Endothelial cell of umbilical vein (primary cell): ENCODE measurements at regions not wholly inside any gene's neighbourhood (a gene's known extent, or its start where the extent isn't known, plus 50 kb on each side); places are given as distances from the start of the nearest gene placed in this dataset.

Experiments
- BruUV-seq: library from RNA; stranded (reverse); fragments of 400-500 nt; replicated peaks from 2 replicates; lab custom pipeline; 2021; lab: Mats Ljungman, UMichigan
- CTCF ChIA-PET: fragments of 300-600, 350-600 bp; sonication (Branson Sonifier 250); formaldehyde crosslinking; loops from one replicate; lab custom pipeline; 2021; ENCODE audit warnings: antibody characterized with exemption, inconsistent platforms; lab: Charles Lee
- POLR2A ChIA-PET: fragments of 300-600, 350-600 bp; sonication (Branson Sonifier 250); formaldehyde crosslinking; loops from one replicate; lab custom pipeline; 2021; ENCODE audit warnings: antibody characterized with exemption, inconsistent platforms; lab: Charles Lee
- DNase-seq: peaks from one replicate; pipeline ENCODE4 v3.0.0-alpha.2; 2011; ENCODE audit warnings: low read depth, low spot score
- FAIRE-seq: peaks from 2 replicates; lab custom pipeline; 2011; peaks lifted over from hg19 to GRCh38; lab: Jason Lieb, UNC
- H2AFZ ChIP-seq: 2 replicates; pipeline ENCODE4 v1.6.0; 2012; ENCODE audit warnings: low read depth, low read length, control low read depth, inconsistent platforms
- H3K27ac ChIP-seq: 2 replicates; pipeline ENCODE4 v1.5.1; 2011; ENCODE audit warnings: low read depth, mild to moderate bottlenecking, control low read depth, low read length, moderate library complexity; ENCODE audit not compliant: insufficient read depth
- H3K27me3 ChIP-seq, 2 experiments: 2 replicates each; pipeline versions ENCODE4 v1.6.0 to v1.6.1; 2011; ENCODE audit warnings: low read length in 2 of 2, mixed read lengths in 1 of 2; ENCODE audit not compliant: control insufficient read depth in 2 of 2, insufficient read depth in 2 of 2
- H3K36me3 ChIP-seq, 2 experiments: 2 replicates in 1 of 2; 3 replicates in 1 of 2; pipeline ENCODE4 v1.5.1; 2011; ENCODE audit warnings: low read length in 2 of 2, mild to moderate bottlenecking in 1 of 2, moderate library complexity in 1 of 2; ENCODE audit not compliant: control insufficient read depth in 2 of 2, insufficient read depth in 2 of 2; ENCODE audit errors: extremely low read depth in 1 of 2
- H3K4me1 ChIP-seq: 3 replicates; pipeline ENCODE4 v1.5.1; 2011; ENCODE audit warnings: mild to moderate bottlenecking, low read length; ENCODE audit not compliant: control insufficient read depth, insufficient read depth; ENCODE audit errors: extremely low read depth
- H3K4me2 ChIP-seq: 2 replicates; pipeline ENCODE4 v1.6.1; 2011; ENCODE audit warnings: low read length, control low read depth, mixed read lengths; ENCODE audit not compliant: insufficient read depth
- H3K4me3 ChIP-seq, 3 experiments: fragments of 200-600 bp in 1 of 3; sonication (generic), shearing (Covaris generic) in 1 of 3; replicated peaks in 1 of 3; 2 replicates each; pipeline ENCODE4 v1.5.1; 2011 to 2016; ENCODE audit warnings: control low read depth in 3 of 3, low read length in 3 of 3, mild to moderate bottlenecking in 2 of 3, inconsistent platforms in 1 of 3, low read depth in 1 of 3, moderate library complexity in 1 of 3; ENCODE audit not compliant: insufficient read depth in 1 of 3
- H3K79me2 ChIP-seq: 2 replicates; pipeline ENCODE4 v1.6.0; 2012; ENCODE audit warnings: low read length, inconsistent platforms; ENCODE audit not compliant: control insufficient read depth, insufficient read depth
- H3K9ac ChIP-seq: replicated peaks from 2 replicates; pipeline ENCODE3; 2011; ENCODE audit warnings: low read length, control low read depth; ENCODE audit not compliant: insufficient read depth; ENCODE audit errors: extremely low read depth
- H3K9me1 ChIP-seq: replicated peaks from 3 replicates; pipeline ENCODE4 v1.6.0; 2011; ENCODE audit warnings: mild to moderate bottlenecking, low read length; ENCODE audit not compliant: control insufficient read depth, insufficient read depth; ENCODE audit errors: extremely low read depth
- H3K9me3 ChIP-seq: replicated peaks from 2 replicates; pipeline ENCODE4 v1.5.1; 2012; ENCODE audit warnings: low read length, inconsistent platforms; ENCODE audit not compliant: control insufficient read depth, insufficient read depth
- H4K20me1 ChIP-seq: replicated peaks from 2 replicates; pipeline ENCODE3; 2011; ENCODE audit warnings: mild to moderate bottlenecking, low read length; ENCODE audit not compliant: control insufficient read depth, insufficient read depth; ENCODE audit errors: extremely low read depth
- CTCF ChIP-seq, 2 donors: IDR thresholded peaks; 1 replicate in 1 of 2; 2 replicates in 1 of 2; pipeline ENCODE4 v1.5.1; 2011; ENCODE audit warnings: low read length in 2 of 2, mild to moderate bottlenecking in 2 of 2, moderate library complexity in 2 of 2, control low read depth in 1 of 2, inconsistent platforms in 1 of 2, low read depth in 1 of 2; ENCODE audit not compliant: insufficient read depth in 1 of 2; ENCODE audit errors: extremely low read depth in 1 of 2
- EZH2 ChIP-seq: IDR thresholded peaks from 2 replicates; pipeline ENCODE4 v1.6.1; 2012; ENCODE audit warnings: borderline replicate concordance, low read depth, mild to moderate bottlenecking, moderate library complexity, low read length, inconsistent platforms; ENCODE audit not compliant: severe bottlenecking
- FOS ChIP-seq: IDR thresholded peaks from 2 replicates; pipeline ENCODE4 v1.6.1; 2011; ENCODE audit warnings: mild to moderate bottlenecking, low read length, moderate library complexity, borderline replicate concordance; ENCODE audit not compliant: insufficient read depth
- GATA2 ChIP-seq: IDR thresholded peaks from 2 replicates; pipeline ENCODE4 v1.7.0; 2011; ENCODE audit warnings: low read depth, mild to moderate bottlenecking, moderate library complexity, mixed read lengths, low read length; ENCODE audit not compliant: insufficient read length, insufficient read depth
- JUN ChIP-seq: IDR thresholded peaks from 2 replicates; pipeline ENCODE4 v1.6.1; 2011; ENCODE audit warnings: borderline replicate concordance, low read depth; ENCODE audit not compliant: insufficient read length, insufficient read depth
- MAX ChIP-seq: IDR thresholded peaks from 2 replicates; pipeline ENCODE4 v1.6.1; 2011; ENCODE audit not compliant: insufficient read depth, insufficient read length
- MYC ChIP-seq: IDR thresholded peaks from one replicate; pipeline ENCODE4 v1.6.1; 2011; ENCODE audit warnings: mild to moderate bottlenecking, low read depth, low read length
- POLR2A ChIP-seq: IDR thresholded peaks from 2 replicates; pipeline ENCODE4 v1.6.1; 2012; ENCODE audit warnings: low read depth, mild to moderate bottlenecking, control low read depth, low read length
- POLR2AphosphoS5 ChIP-seq: IDR thresholded peaks from 2 replicates; pipeline ENCODE4 v1.6.1; 2012; ENCODE audit warnings: low read depth, mild to moderate bottlenecking, control low read depth, low read length, moderate library complexity; ENCODE audit not compliant: insufficient read depth
- dilution Hi-C: fragments of 300-500 bp; cut with MboI; formaldehyde crosslinking; loops from one replicate; pipeline ENCODE4 v1.15.0; 2019; ENCODE audit warnings: low sequenced_read_pairs; ENCODE audit not compliant: extremely low pct_ligation_motif_present
- intact Hi-C: fragments of 100-400 bp; cut with micrococcal nuclease; formaldehyde crosslinking; loops from one replicate; pipeline ENCODE4 v1.10.0; 2022

- Histone ChIP-seq H4K20me1 (no peaks in the 10 kb centered on the region), H2AFZ (no peak overlapping the region), H3K79me2 (no peaks in the 10 kb centered on the region), H3K9me3 (no peaks in the 10 kb centered on the region), H3K4me2 (no peak overlapping the region), H3K36me3 (no peaks in the 10 kb centered on the region), H3K9me1 (no peaks in the 10 kb centered on the region), H3K27me3 (no peaks in the 10 kb centered on the region), H3K4me1 (no peaks in the 10 kb centered on the region), H3K9ac (no peak overlapping the region), H3K27ac (no peak overlapping the region), H3K4me3 (no peak overlapping the region)
- intact Hi-C loops: no loop called here
- ChIA-PET CTCF (no interaction called here), POLR2A (no interaction called here)
- FAIRE-seq: no peak
- BruUV-seq: no TSS peak
- dilution Hi-C loops: no loop called here
- TF ChIP-seq MYC (no peak), POLR2AphosphoS5 (no peak), GATA2 (no peak), CTCF (IDR thresholded peaks at IDR 0.05; ENCODE audit: extremely low read depth in 1 of 2, insufficient read depth in 1 of 2, low read depth in 1 of 2, low read length in 2 of 2) (no peak)
- no peak for DNase-seq
Measured at GRCh38 chr10:64312876-64313275, 791.7 kb downstream of the REEP3 start.

- no peak overlapping the region for H3K4me3 ChIP-seq
- no peak for DNase-seq
- TF ChIP-seq EZH2: no peak
- no peak for TF ChIP-seq JUN
- TF ChIP-seq MYC: no peak
- no peak for TF ChIP-seq CTCF (IDR thresholded peaks at IDR 0.05; ENCODE audit: extremely low read depth in 1 of 2, insufficient read depth in 1 of 2, low read depth in 1 of 2, low read length in 2 of 2)
- TF ChIP-seq MAX: no peak
- no peak for TF ChIP-seq POLR2A
- no peak for TF ChIP-seq FOS
- TF ChIP-seq GATA2: no peak
- no peak for TF ChIP-seq POLR2AphosphoS5
Measured at GRCh38 chr10:64313967-64314366, 792.8 kb downstream of the REEP3 start.

More at GRCh38 chr10:64313967-64314366, 792.8 kb downstream of the REEP3 start:
- Histone ChIP-seq H3K4me2 (no peak overlapping the region), H3K9ac (no peak overlapping the region), H4K20me1 (no peaks in the 10 kb centered on the region), H3K79me2 (no peaks in the 10 kb centered on the region), H3K4me1 (no peaks in the 10 kb centered on the region), H3K27me3 (no peaks in the 10 kb centered on the region), H3K27ac (no peak overlapping the region), H3K36me3 (no peaks in the 10 kb centered on the region), H3K9me3 (no peaks in the 10 kb centered on the region), H2AFZ (no peak overlapping the region), H3K9me1 (no peaks in the 10 kb centered on the region)
- intact Hi-C loops (no loop called here), dilution Hi-C loops (no loop called here)
- no TSS peak for BruUV-seq
- POLR2A ChIA-PET: no interaction called here
- CTCF ChIA-PET: no interaction called here
- no peak for FAIRE-seq
